HG02840 (cell line): ENCODE measurements at regions not wholly inside any gene's neighbourhood (a gene's known extent, or its start where the extent isn't known, plus 50 kb on each side); places are given as distances from the start of the nearest gene placed in this dataset.

Source experiments
- ATAC-seq: cut with Tn5 transposase; IDR thresholded peaks from one replicate; pipeline ENCODE4 v1.9.1; 2021; ENCODE audit warnings: mild to moderate bottlenecking, moderate library complexity, moderate number of reproducible peaks; ENCODE audit not compliant: unreplicated experiment, low FRiP score

DNA sequence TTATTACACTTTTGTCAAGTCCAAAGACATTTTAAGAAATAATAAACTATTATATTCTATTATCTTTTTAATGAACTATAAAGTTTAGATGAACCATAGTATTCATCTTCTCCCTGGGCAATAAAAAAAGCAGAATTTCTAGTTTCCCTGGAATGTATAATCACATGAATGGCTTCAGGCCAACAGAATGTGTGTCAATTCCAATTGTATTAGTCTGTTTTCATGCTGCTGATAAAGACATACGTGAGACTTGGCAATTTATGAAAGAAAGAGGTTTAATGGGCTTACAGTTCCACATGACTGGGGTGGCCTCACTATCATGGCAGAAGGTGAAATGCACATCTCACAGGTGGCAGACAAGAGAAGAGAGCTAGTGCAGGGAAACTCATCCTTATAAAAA, 70.7 kb upstream of the ANXA10 start:
- ATAC-seq: no peak

DNA sequence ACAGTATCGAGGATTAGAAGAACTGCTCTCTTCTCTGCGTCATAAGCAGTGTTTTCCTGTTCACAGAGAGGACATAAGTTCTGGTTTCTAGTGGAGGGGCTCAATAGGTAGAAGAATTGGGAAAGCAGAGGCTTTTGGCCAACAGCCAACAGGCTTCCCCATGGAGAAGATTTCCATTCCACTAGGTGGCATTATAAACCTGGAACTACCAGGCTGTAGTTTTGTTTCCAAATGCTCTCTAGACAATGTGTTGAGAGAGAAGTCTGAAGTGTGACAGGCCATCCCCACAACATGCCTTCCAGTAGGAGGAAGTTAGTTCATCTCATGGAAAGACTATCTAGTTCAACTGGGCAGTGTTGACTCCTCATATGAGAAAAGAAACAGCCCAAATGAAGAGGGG, 63.8 kb upstream of the ANXA10 start:
- ATAC-seq: no peak

DNA sequence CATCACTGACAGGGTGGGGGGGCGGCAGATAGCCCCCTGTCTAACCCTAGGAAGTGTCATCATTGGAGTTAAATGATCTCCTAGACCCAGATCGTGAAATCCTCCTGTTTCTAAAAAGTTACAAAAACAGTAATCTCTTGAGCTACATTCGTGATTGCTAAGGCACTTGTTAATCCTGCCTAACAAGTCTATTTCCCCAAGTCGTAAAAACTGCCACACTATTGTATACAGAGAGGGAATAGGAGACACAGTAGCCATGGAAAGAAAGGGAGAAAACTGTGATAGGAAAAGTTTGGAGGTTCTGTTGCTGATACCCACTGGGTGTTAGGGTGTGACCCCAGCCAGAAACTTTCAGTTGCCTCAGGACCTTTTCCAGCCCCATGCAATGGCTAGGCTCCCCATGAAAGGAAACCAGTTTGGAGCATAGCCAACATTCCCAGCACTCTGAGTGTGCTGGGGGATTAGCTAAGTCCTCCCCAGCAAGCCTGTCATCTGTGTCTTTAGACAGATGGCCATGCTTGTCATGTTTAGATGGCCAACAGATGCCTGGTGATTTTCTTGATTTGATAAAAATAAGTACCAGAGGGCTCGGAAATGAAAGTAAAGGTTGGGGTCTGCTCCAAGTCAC, 63.3 kb upstream of the ANXA10 start:
- no peak for ATAC-seq

DNA sequence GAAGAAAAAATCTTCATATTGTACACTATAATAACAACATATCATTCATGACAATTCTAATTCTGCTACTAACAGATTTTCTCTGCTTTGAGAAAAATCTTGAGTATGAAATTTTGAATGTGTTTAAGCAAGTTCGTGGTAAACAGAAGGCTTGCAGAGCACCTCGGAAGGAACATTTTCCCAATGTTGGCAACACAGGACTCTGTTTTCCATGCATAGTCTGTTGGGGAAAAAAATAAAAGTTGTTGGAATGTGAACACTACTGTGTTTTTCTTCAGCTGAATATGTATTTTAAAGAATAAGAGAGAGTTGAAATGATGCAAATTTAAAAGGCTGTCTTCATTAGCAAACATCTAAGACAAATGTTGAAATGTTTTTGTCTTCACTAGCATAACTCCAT, 54.7 kb upstream of the ANXA10 start:
- no peak for ATAC-seq

DNA sequence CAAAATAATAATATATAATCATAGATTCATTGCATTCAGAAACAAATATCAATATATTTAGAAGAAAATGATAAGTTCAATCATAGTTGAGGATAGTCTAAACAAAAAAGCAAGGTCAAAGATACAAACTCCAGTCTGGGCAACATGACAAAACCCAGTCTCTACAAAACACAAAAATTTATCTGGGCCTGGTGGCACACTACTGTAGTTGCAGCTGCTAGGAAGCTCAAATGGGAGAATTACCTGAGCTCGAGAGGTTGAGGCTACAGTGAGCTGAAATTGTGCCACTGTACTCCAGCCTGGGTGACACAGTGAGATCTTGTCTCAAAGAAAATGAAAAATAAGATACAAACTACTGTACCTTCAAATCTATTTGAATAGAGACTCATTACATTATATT, 52.7 kb upstream of the ANXA10 start:
- no peak for ATAC-seq
